Putamen (tissue), 1 donor: ENCODE measurements at regions not wholly inside any gene's neighbourhood (a gene's known extent, or its start where the extent isn't known, plus 50 kb on each side); places are given as distances from the start of the nearest gene placed in this dataset.
"Not testable (repeated sequence)": the region's sequence is repeated elsewhere in the genome, so short reads cannot be mapped to it uniquely, and the experiment has no call there.

Experiments
- DNase-seq: peaks from one replicate; pipeline ENCODE4 v3.0.0-alpha.2; 2016; ENCODE audit warnings: low spot score

DNA sequence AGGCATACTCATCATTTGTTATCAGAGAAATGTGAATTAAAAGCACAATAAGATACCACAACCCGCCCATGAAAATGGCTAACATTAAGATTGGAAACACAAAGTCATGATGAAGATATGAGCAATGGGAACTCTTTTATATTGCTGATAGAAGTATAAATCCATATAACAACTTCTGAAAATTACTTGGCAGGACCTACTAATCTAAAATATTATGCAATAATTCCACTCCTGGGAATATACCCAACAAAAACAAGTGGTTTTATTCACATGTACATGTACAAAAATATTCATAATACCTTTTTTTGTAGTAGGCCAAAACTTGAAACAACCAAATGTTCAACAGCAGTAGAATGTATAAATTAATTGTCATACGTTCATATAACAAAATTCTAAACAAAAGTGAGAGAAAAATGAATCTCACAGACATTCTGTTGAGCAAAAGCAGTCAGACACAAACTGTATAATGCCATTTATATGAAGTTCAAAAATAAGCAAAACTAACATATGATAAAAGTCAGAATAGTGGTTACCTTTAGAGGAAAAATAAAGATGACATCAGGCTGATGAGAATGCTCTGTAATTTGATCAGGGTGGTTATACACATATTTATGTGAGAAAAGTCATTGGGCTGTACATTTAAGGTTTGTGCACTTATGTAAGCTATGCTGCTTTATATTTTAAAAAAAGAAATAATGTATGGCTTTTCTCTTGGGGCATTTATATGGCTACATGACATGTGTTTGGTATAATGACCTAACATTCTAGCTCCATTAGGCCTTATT, 309.2 kb upstream of the KITLG start:
- no peak for DNase-seq

DNA sequence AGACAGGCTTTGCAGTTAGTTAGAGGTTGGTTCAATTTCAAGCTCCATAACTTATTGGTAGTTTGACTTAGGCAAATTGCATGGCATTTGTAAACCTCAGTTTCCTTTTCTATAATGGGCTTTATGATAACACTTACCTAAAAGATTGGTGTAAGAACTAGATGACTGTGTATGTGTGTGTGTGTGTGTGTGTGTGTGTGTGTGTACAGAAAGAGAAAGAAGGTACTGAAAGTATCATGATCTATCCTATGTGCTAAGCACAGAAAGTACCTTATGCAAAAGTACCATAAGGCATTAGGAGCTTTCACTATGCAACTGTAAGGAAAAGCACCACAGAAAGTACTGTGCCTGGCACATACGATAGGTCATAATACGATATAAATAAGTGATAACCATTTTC, 304.3 kb upstream of the KITLG start:
- DNase-seq, result no peak

DNA sequence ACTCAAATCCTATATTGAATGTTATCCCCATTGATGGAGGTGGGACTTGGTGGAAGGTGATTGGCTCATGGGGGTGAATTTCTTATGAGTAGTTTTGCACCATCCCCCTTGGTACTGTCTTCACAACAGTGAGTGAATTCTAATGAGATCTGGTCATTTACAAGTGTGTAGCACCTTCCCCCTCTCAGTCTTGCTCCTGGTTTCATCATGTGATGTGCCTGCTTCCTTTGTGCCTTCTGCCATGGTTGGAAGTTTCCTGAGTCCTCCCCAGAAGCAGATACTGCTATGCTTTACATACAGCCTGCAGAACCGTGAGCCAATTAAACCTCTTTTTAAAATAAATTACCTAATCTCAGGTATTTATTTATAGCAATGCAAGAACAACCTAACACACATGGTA, 302.4 kb upstream of the KITLG start:
- no peak for DNase-seq

DNA sequence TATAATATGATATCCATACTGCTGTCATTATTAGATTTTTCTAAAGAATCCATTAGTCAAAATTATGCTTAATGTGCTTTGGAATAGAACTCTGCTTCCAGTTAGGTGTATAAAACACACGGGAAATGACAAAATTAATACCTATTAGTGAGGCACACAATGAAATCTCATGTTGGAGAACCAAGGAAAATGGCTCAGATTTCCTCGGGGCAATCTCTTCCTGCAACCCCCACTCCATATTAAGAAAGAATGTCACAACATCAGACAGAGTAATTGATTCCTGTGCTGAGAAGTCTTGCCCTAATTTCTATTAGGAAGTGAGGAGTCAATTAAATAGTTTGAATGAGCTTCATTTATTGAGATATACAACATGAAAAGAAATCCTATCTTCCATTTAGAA, 299.8 kb upstream of the KITLG start:
- DNase-seq, result no peak

DNA sequence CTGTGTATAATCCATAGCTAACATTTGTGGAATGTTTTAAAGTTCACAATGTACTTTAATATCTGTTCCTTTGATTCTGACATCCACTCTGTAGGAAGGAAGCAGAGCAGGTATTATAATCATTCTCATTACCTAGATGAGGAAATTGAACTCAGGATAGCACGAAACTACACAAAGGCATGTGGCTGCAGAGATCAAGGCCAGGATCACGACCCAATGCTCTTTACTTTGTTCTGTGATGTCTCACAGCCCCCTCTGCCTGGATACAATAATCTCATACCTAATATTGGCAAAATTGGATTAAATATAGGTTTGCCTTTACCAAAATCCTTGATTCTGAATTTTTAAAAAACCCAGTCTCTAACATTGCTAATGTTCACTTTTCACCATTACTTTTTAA, 298.0 kb upstream of the KITLG start:
- DNase-seq, result no peak

DNA sequence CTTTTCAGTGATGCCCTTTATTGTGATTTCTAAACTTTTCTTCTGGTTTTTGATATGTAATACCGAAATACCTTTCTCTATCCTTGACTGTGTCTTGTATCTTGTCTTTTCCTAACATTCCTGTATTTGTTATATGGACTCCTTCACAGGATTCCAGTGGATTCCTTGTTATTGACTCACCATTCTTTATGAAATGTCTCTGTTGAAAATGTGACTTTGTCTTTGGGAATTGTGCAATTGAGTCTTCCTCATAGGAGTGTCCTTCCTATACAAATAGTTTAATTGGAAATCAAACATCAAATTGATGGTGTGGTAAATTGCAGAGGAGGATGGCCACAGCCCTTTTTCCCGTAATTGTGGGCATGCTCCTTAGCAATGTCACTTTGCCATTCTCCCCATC, 296.6 kb upstream of the KITLG start:
- DNase-seq, result no peak

DNA sequence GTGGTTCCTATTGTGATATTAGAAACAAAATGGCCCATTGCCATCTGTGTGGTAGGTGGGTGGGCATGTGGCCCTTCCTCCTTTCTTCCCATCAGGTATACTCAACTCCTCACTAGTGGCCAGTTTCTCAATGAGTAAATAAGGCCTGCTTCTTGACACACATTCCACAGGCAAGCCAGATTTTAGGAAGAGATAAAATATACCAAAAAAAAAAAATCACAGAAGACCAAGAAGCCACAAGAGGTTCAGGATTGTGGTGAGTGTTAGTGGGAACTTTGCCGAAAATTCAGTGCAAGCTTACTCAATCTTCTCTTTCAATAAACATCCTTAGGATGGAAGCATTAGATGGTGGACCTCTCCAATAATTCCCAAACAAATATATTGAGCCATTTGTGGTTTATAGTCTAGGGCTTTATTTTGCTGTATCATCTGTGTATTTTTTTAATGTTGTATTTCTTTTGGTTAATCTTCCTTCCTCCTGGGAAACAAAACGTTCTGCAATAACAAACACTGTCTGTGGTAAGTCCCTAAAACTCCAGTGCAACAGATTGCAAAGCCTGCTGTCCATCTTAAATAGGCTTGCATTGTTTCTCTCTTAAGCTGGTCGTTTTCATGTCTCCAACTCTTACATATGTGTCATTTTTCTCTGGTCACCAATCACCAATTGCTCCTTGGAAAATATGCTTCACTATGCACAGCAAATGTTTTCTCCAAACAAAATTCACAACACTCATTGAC, 289.9 kb upstream of the KITLG start:
- DNase-seq, result no peak

DNA sequence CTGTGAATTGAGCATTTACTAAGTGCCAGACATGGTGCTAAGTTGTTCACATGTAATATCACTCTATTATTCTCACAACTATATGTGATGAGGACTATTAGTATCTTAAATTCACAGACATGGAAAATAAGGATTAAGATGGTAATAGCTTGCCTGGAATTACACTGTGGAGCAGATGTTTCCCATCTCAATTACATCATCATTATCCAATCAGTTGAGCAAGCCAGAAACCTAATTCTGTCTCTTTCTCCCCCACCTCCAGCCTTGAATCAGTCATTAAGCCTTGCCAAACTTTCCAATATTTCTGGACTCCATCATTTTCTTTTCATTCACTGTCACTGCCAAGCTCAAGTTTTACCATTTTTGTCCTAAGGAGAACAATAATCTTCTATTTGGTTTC, 287.8 kb upstream of the KITLG start:
- DNase-seq, result no peak

DNA sequence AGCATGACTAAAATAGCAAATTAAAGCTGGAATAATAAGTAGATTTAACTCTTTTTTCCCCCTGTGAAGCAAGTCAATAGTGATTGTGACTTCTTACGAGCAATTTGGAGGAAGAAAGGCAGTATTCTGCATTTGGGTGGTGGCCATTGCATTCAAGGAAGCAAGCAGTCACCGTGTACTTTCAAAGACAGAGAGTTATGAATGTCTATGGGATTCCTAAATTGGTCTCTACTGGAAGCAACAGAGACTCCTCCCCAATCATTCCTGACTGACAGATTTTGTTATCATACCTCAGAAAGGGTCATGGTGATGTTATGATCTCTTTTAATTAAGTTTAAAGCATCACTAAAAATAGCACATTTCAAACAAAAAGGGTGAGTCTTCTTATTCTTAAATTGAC, 287.2 kb upstream of the KITLG start:
- no peak for DNase-seq

DNA sequence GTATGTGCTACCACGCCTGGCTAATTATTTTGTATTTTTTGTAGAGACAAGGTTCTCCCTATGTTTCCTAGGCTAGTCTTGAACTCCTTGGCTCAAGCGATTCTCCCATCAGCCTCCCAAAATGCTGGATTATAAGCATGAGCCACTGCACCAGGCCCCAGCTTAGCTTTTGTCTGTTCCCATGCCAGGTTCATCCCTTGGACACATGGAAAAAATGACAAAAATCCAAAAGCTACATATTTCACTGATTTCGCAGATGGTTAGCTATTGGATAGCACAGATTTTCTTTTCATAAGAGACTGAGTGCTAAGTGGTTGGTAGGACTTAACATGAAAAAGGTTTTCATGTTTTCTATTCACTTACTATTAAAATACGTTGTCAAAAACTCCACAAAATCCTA, 286.6 kb upstream of the KITLG start:
- no peak for DNase-seq

DNA sequence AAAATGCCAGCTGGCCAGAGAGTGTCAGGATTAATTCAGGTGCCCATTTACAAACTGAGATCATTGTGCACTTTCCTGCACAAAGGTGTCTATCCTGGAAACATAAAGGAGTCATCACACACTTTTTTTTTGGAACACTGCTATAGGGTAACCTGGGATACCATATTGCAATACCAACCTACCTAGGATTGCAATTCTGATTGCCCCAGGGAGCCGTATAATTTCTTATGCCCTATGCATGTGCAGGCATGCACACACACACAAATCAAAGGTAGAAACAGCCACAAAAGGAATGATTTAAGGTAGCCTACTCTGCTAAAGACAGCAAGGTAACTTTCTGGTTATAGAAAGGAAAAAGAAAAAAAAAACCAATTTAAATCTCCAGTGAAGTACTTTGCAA, 285.3 kb upstream of the KITLG start:
- no peak for DNase-seq

DNA sequence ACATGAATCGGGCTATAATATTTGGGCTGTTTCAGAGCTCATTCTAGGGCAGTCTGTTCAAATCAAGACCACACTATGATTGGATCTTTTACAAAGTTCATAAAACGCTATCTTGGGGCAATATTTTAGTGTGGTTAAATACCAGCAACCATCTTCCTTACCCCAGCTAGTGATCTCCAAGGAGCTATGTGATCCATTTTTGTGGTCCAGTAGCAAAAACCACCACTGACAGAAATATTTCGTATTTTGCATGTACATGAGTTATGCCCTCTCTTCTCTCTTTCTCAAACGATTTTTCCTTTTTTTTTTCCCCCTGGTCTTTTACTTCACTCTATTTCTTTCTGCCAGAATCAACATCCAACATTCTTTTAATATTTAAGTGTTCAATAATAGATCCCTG, 280.6 kb upstream of the KITLG start:
- DNase-seq, result no peak

DNA sequence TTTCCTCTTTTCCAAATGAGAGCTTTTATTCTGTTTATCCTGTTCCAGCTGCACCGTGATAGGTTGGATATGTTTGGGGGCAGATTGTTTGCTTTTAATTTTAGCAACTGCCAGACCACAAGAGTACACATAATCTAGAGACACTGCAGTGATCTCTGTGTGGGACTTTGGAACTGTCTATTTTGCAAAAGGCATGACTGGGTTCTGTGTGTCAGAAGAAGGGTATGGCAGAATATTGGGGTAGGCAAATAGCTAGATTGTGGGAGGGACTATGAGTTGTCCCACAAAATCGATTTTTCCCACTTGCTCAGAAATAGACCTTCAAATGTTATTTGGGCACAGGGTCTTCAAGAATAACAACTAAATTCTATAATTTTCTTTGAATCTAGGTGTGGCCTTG, 275.9 kb upstream of the KITLG start:
- DNase-seq, result no peak

DNA sequence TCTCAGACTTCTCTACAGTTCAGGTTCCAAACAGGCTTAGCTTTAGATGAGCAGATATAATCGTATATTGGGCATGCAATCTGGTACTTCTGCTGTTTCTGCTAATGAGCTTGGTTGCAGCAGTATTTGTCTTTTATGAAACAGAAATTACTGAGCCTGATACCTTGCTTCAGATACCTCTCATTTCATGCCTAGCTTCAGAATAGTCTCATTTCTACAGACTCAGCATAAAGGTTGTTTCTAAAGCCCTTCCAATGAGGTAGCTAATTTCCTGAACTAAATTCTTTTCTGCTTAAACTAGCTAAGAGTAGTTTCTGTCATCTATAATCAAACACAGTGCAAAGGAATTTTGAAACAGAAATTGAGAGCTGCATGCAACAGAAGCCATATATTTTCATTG, 275.0 kb upstream of the KITLG start:
- DNase-seq, result no peak

DNA sequence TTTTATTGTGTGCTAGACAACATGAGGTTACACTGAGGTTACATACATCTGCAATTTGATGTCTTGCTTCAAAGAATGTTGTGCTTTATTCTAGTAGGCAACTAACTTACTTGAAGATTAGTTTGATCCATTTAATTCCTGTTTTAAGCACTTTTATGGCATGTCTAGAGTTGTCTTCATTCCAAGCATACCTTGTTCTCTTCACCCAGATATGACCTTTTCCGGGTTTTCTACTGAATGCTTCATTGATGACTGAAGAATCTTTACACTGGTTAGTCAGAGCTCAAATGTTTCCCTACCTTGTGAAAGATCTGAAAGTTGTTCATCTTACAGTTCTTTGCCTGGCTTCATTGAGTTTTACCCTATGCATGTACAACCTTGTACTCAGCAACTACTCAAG, 274.0 kb upstream of the KITLG start:
- no peak for DNase-seq

DNA sequence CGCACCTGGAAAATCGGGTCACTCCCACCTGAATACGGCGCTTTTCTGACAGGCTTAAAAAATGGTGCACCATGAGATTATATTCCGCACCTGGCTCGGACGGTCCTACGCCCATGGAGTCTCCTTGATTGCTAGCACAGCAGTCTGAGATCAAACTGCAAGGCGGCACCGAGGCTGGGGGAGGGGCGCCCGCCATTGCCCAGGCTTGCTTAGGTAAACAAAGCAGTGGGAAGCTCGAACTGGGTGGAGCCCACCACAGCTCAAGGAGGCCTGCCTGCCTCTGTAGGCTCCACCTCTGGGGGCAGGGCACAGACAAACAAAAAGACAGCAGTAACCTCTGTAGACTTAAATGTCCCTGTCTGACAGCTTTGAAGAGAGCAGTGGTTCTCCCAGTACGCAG, 267.0 kb upstream of the KITLG start:
- not testable (repeated sequence) for DNase-seq

DNA sequence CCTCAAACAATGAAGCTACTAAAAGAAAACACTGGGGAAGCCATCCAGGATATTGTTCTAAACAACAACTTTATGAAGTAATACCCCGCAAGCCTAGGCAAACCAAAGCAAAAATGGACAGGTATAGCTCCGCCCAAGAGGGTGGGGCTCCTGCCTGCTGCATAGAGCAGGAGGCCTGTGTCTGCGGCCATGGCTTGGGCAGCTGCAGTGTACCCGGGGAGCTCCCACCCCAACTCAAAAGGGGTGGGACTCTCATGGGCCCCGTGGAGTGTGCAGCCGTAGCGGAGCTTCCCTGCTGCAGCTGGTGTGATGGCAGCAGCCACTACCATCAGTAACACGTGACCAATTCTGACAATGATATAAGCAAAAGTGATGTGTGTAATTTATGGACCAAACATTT, 264.2 kb upstream of the KITLG start:
- no peak for DNase-seq

DNA sequence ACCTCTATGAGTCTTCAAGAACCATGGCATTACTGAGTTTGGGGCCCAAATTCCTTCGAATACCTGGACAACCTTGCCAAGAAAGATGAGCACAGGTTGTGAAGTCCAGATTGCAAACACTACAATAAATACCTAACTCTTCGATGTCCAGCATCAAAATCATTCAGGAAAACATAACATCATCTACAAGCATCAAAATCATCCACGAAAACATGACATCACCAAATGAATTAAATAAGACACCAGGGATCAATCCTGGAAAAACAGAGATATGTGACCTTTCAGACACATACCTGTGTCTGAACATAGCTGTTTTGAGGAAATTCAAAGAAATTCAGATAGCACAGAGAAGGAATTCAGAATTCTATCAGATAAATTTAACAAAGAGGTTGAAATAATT, 262.0 kb upstream of the KITLG start:
- DNase-seq, result no peak

DNA sequence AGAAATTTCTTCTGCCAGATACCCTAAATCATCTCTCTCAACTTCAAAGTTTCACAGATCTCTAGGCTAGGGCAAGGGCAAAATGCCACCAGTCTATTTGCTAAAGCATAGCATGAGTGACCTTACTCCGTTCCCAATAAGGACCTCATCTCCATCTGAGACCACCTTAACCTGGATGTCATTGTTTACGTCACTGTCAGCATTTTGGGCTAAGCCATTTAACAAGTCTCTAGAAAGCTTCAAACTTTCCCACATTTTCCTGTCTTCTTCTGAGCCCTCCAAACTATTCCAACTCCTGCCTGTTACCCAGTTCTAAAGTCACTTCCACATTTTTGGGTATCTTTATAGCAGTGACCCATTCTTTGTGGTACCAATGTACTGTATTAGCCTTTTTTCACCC, 259.2 kb upstream of the KITLG start:
- DNase-seq, result no peak

DNA sequence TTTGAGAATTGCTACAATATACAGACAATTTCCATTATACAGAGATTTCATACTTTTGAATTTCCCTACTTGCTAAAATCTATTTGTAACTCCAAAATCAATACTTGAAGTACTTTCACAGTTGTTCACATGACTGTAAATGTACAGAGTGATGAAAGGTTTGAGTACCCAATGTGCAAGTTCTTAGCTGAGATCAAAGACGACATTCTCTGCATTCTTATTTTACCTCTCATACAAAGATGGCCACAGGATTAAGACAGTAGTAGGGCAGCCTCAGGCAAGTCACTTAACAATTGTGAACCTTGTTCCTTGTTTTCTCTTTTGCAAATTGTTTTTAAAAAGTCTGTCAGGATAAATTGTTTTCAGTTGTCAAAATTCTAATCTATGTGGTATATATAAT, 255.9 kb upstream of the KITLG start:
- DNase-seq, result no peak

DNA sequence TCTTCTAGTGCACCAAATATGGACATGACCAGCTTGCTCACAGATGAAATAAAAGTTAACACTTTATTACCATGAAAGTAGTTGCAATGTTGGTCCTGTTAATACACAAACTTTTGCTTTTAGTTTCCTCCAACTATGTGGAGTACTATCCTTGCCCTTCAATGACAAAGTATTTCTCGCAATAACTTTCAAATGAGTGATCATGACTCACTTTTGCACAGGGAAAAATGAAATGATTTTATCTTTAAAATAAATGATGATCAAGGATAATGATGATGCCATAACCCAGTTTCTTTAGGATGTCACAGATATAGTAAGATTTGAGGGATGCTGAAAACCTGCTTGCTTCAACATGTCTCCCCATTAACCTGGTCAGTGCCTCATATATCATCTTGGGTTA, 254.0 kb upstream of the KITLG start:
- DNase-seq, result no peak

DNA sequence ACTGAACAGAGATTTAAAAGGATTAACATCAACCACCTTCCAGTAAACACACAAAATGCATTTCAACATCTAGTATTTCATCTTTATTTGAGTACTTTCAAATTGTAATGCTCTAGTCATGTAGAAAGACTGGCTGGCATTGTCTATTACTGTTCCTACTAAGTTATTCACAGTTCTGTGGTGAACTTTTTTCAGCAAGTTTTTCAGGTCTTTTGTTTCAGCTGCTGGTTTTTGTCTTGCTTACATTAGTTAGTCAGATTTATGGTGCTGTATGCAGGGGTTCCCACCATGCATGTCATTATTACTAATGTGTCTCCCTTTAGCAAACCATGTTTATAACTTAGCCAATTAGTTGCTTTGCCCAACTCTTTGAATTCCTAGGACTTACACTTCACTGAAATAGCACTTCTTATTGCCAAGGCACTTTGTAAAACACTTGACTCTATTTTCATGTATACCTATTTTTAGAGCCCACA, 253.4 kb upstream of the KITLG start:
- no peak for DNase-seq

DNA sequence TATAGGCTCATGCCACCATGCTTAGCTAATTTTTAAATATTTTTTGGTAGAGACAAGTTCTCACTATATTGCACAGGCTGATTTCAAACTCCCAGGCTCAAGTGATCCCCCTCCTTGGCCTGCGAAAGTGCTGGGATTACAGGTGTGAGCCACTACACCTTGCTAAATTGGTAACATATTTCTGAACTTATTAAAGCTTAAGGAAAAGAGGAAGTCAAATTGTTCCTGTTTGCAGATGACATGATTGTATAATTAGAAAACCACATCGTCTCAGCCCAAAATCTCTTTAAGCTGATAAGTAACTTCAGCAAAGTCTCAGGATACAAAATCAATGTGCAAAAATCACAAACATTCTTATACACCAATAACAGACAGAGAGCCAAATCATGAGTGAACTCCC, 248.3 kb upstream of the KITLG start:
- not testable (repeated sequence) for DNase-seq

DNA sequence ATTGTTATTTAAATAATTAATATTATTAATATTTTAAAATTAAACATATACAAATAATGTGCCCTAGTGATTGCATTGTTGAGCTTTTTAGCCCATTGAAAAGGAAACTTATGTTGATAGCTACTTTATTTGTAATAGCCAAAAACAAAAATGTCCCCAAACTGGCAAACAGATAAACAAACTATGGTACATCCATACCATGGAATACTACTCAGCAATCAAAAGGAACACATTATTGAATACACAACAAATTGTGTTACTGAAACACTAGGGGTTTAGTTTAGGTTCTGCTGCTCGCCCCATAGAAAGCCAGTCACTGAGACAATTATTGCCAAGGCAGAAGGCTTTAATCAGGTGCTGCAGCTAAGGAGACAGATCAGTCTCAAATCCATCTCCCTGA, 239.7 kb upstream of the KITLG start:
- no peak for DNase-seq
